ENCODE measurements at regions not wholly inside any gene's neighbourhood (a gene's known extent, or its start where the extent isn't known, plus 50 kb on each side); places are given as distances from the start of the nearest gene placed in this dataset.

DNA sequence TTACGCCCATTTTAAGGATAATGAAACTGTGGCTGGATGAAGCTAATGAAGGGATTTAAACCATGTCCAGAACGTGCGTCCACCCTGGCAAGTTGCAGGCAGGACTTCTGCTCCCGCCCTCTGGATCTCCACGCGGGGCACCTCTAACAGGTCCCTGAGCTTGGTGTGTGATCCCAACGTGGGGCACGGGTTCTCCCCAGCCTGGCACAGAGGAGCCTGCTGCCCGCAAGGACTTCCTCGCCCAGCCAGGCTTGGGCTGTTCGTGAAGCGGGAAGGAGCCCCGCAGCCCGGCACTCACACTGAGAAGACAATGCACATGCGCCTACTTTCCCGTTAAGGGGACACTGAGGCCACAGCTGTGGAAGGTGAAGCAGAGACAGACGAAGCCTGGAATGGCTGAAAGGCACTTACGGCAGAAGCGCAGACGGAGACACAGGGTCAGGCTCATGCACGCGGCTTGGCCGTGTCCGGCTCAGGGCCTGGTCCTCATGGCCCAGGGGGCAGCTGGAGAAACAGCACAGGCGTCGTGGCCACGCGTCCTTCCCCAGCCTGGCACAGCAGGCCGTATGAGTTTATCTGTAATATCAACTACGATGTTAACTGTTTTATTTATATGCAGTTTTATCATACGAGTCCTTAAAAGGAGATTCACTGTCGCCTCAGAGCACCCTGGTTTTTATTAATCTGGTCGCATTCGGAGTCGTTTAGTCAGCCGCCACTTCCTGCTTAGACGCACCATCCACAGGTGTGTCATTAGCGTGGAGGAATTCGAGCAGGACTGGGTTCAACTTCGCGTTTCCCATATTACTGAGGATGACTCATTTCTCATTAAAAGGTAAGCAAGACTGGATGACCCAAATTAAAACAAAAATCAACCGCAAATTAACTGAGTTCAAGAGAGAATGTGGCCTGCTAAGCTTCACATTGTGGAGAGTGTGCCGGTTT is 835.9 kb downstream of the GALR1 start:
- no peak for DNase-seq (ENCODE audit: low read depth)
- H3K4me3 ChIP-seq (ENCODE audit: low read depth, low read length) = no peak overlapping the region
- TF ChIP-seq MYC (IDR thresholded peaks at IDR 0.05; ENCODE audit: low read depth, low read length) (no peak), POLR2A (IDR thresholded peaks at IDR 0.05; ENCODE audit: extremely low read depth, insufficient read length) (no peak)
- TF ChIP-seq, protein P1, sequence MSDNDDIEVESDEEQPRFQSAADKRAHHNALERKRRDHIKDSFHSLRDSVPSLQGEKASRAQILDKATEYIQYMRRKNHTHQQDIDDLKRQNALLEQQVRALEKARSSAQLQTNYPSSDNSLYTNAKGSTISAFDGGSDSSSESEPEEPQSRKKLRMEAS (IDR thresholded peaks at IDR 0.05; ENCODE audit: low read depth, low read length) = no peak
- TF ChIP-seq, protein P2, sequence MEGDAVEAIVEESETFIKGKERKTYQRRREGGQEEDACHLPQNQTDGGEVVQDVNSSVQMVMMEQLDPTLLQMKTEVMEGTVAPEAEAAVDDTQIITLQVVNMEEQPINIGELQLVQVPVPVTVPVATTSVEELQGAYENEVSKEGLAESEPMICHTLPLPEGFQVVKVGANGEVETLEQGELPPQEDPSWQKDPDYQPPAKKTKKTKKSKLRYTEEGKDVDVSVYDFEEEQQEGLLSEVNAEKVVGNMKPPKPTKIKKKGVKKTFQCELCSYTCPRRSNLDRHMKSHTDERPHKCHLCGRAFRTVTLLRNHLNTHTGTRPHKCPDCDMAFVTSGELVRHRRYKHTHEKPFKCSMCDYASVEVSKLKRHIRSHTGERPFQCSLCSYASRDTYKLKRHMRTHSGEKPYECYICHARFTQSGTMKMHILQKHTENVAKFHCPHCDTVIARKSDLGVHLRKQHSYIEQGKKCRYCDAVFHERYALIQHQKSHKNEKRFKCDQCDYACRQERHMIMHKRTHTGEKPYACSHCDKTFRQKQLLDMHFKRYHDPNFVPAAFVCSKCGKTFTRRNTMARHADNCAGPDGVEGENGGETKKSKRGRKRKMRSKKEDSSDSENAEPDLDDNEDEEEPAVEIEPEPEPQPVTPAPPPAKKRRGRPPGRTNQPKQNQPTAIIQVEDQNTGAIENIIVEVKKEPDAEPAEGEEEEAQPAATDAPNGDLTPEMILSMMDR (IDR thresholded peaks at IDR 0.05; ENCODE audit: low read depth, low read length) = no peak

DNA sequence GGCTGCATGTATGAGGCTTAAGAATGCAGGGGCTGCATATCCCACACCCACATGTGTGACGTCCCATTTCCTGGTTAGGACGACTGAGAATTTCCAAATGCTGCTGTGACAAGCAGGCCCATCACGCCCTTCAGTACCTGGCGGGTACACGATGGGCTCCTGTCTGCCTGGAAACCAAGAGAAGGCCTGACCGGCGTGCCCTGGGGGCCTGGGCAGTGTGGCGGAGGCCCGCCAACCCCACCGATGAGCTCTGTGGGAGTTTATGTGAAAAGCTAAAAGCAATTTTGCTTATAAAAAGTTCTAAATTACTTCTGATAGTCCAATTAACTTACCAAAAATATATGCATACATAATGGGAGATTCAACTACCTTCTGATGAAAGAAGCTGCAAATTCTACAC is 837.3 kb downstream of the GALR1 start:
- no peak for TF ChIP-seq MYC (IDR thresholded peaks at IDR 0.05; ENCODE audit: low read depth, low read length)
- TF ChIP-seq, protein P2 (IDR thresholded peaks at IDR 0.05; ENCODE audit: low read depth, low read length) = no peak
- TF ChIP-seq POLR2A (IDR thresholded peaks at IDR 0.05; ENCODE audit: extremely low read depth, insufficient read length) = no peak
- TF ChIP-seq, protein P1 (IDR thresholded peaks at IDR 0.05; ENCODE audit: low read depth, low read length) = no peak

DNA sequence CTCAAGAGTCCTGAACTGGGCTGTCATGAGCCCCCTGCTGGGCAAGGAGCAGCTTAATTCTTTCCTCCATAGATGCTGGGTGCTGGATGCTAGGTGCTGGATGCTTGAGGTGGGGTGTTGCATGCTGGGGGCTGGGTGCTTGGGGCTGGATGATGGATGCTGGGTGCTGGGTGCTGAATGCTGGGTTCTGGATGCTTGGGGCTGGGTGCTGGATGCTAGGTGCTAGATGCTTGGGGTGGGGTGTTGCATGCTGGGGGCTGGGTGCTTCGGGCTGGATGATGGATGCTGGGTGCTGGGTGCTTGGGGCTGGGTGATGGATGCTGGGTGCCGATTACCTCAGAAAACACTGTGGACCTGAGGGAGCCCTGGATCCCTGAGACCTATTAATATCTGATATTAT is 837.7 kb downstream of the GALR1 start:
- peak; percentile 10 for DNase-seq (ENCODE audit: low read depth)
- H3K4me3 ChIP-seq (ENCODE audit: low read depth, low read length) = no peak overlapping the region
- TF ChIP-seq, protein P2 (IDR thresholded peaks at IDR 0.05; ENCODE audit: low read depth, low read length) = no peak
- TF ChIP-seq MYC (IDR thresholded peaks at IDR 0.05; ENCODE audit: low read depth, low read length) = no peak
- no peak for TF ChIP-seq POLR2A (IDR thresholded peaks at IDR 0.05; ENCODE audit: extremely low read depth, insufficient read length)
- TF ChIP-seq, protein P1 (IDR thresholded peaks at IDR 0.05; ENCODE audit: low read depth, low read length) = no peak

More for the DNA sequence above, 837.3 kb downstream of the GALR1 start:
- no peak for DNase-seq (ENCODE audit: low read depth)
- no peak overlapping the region for H3K4me3 ChIP-seq (ENCODE audit: low read depth, low read length)

DNA sequence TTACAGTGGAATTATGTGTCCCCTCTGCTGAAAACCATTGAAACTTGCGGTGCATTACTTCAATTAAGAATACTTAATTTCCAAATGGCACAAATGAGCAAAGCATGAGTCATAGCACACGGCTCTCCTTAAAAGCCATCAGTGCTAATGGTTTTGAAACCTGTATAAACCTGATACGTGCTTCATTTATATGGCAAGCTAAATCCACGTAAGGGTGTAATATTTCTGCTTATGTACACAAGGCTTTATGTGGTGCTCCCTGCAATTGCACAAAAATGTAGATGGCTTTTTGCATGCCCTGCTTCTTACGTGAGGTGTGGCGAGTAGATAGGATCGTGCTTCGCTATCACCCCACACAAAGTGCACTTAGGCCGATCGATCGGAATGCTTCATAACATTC is 840.9 kb downstream of the GALR1 start:
- DNase-seq (ENCODE audit: low read depth) = no peak
- TF ChIP-seq, protein P2 (IDR thresholded peaks at IDR 0.05; ENCODE audit: low read depth, low read length) = no peak
- TF ChIP-seq, protein P1 (IDR thresholded peaks at IDR 0.05; ENCODE audit: low read depth, low read length) = no peak
- no peak for TF ChIP-seq MYC (IDR thresholded peaks at IDR 0.05; ENCODE audit: low read depth, low read length)
- TF ChIP-seq POLR2A (IDR thresholded peaks at IDR 0.05; ENCODE audit: extremely low read depth, insufficient read length) = no peak
- no peak overlapping the region for H3K4me3 ChIP-seq (ENCODE audit: low read depth, low read length)

DNA sequence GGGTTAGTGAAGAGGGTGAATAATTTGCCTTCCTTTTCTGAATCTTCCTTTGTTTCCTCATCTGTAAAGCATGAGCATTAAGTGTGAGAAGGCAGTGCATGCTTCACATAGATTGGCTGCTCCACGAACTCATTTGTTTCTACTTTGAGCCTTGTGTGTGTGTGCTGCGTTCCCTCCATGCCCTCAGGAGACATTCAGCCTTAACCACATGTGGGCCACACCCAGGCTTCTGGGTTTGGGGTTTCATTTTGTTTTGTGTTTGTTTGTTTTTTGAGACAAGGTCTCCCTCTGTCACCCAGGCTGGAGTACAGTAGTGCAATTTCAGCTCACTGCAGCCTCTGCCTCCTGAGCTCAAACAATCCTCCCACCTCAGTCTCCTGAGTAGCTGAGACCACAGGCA is 843.3 kb downstream of the GALR1 start:
- H3K4me3 ChIP-seq (ENCODE audit: low read depth, low read length) = no peak overlapping the region
- TF ChIP-seq POLR2A (IDR thresholded peaks at IDR 0.05; ENCODE audit: extremely low read depth, insufficient read length) (no peak), MYC (IDR thresholded peaks at IDR 0.05; ENCODE audit: low read depth, low read length) (no peak)
- TF ChIP-seq, protein P2 (IDR thresholded peaks at IDR 0.05; ENCODE audit: low read depth, low read length) = no peak
- TF ChIP-seq, protein P1 (IDR thresholded peaks at IDR 0.05; ENCODE audit: low read depth, low read length) = no peak
- DNase-seq (ENCODE audit: low read depth) = no peak
